ENCODE measurements at regions not wholly inside any gene's neighbourhood (a gene's known extent, or its start where the extent isn't known, plus 50 kb on each side); places are given as distances from the start of the nearest gene placed in this dataset.

- no peak for TF ChIP-seq EZH2 (IDR thresholded peaks at IDR 0.05; ENCODE audit: borderline replicate concordance, insufficient read depth, low read length, poor library complexity, severe bottlenecking)
- no peak for TF ChIP-seq RAD21 (conservative IDR thresholded peaks at IDR 0.05)
- TF ChIP-seq, protein P1, sequence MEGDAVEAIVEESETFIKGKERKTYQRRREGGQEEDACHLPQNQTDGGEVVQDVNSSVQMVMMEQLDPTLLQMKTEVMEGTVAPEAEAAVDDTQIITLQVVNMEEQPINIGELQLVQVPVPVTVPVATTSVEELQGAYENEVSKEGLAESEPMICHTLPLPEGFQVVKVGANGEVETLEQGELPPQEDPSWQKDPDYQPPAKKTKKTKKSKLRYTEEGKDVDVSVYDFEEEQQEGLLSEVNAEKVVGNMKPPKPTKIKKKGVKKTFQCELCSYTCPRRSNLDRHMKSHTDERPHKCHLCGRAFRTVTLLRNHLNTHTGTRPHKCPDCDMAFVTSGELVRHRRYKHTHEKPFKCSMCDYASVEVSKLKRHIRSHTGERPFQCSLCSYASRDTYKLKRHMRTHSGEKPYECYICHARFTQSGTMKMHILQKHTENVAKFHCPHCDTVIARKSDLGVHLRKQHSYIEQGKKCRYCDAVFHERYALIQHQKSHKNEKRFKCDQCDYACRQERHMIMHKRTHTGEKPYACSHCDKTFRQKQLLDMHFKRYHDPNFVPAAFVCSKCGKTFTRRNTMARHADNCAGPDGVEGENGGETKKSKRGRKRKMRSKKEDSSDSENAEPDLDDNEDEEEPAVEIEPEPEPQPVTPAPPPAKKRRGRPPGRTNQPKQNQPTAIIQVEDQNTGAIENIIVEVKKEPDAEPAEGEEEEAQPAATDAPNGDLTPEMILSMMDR (IDR thresholded peaks at IDR 0.05; ENCODE audit: poor library complexity, severe bottlenecking) = no peak
These were observed 380.8 kb downstream of the NPHP4 start for GRCh38 chr1:5611431-5611830.
